ENCODE measurements at regions not wholly inside any gene's neighbourhood (a gene's known extent, or its start where the extent isn't known, plus 50 kb on each side); places are given as distances from the start of the nearest gene placed in this dataset.
A peak's percentile ranks its signal among the peaks of the same experiment; 100 is the strongest.

DNA sequence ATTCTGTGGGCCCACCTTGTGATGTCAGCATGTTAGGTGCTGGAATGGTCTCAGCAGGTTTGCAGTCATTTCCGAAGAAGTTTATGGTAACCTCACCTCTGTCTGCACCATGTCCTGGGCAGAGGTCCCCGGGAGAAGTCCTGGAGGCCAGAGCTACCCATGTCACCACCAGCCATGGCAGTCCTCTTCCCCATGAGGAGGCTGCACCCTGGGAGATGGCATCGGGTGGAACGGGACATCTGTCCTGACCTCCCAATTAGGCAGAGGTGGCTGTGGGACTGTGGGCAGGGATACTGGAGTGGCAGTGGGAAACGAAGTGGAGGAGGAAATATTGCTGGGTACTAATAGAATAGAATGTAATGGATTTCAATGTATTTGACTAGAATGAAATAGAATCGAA, 511.8 kb upstream of the WSB1 start:
- ChIA-PET CTCF (no interaction called here), POLR2A (no interaction called here)
- H3K4me1 ChIP-seq (ENCODE audit: control insufficient read depth, insufficient read depth, low read length): no peaks in the 10 kb centered on the region
- H3K36me3 ChIP-seq (ENCODE audit: control insufficient read depth in 2 of 2, insufficient read depth in 1 of 2, low read length in 2 of 2): no peaks in the 10 kb centered on the region; a peak in 1 of 3 replicates
- H3K9me3 ChIP-seq (ENCODE audit: control insufficient read depth, insufficient read depth, low read depth, low read length): peaks cover 6% of the 10 kb centered on the region
- TF ChIP-seq ZSCAN16 (tag by site-specific recombination; IDR thresholded peaks at IDR 0.05) (no peak), ZNF610 (tag by site-specific recombination; IDR thresholded peaks at IDR 0.05; ENCODE audit: borderline replicate concordance) (no peak), ZNF148 (tag by site-specific recombination; IDR thresholded peaks at IDR 0.05; ENCODE audit: borderline replicate concordance) (no peak), ZNF416 (tag by site-specific recombination; IDR thresholded peaks at IDR 0.05) (no peak)
- no peak overlapping the region for H3K4me3 ChIP-seq (ENCODE audit: low read depth, low read length)
- no peak overlapping the region for H3K27ac ChIP-seq (ENCODE audit: extremely low read depth, low read depth, low read length)

- ChIA-PET POLR2A (no interaction called here), CTCF (no interaction called here)
- H3K27ac ChIP-seq (ENCODE audit: extremely low read depth, low read depth, low read length): no peak overlapping the region
- H3K4me1 ChIP-seq (ENCODE audit: control insufficient read depth, insufficient read depth, low read length): no peaks in the 10 kb centered on the region
- H3K4me3 ChIP-seq (ENCODE audit: low read depth, low read length): no peak overlapping the region
- no peaks in the 10 kb centered on the region for H3K36me3 ChIP-seq (ENCODE audit: control insufficient read depth in 2 of 2, insufficient read depth in 1 of 2, low read length in 2 of 2)
- 0 out of 2 replicates have a peak, but pooled peaks have one; percentile 1 for TF ChIP-seq ZNF530 (tag by site-specific recombination; IDR thresholded peaks at IDR 0.05; ENCODE audit: low read depth)
- TF ChIP-seq KLF10 (tag by site-specific recombination; IDR thresholded peaks at IDR 0.05): no peak
- no peak for TF ChIP-seq ZNF544 (tag by site-specific recombination; IDR thresholded peaks at IDR 0.05)
- no peaks in the 10 kb centered on the region; the same call in 1 of the 2 replicates for H3K9me3 ChIP-seq (ENCODE audit: control insufficient read depth, insufficient read depth, low read depth, low read length)
Measured at GRCh38 chr17:26792486-26792885, 501.4 kb upstream of the WSB1 start.

GRCh38 chr17:26807024-26807423, 486.9 kb upstream of the WSB1 start:
- Histone ChIP-seq H3K4me1 (ENCODE audit: control insufficient read depth, insufficient read depth, low read length) (no peaks in the 10 kb centered on the region), H3K9me3 (ENCODE audit: control insufficient read depth, insufficient read depth, low read depth, low read length) (peaks cover 2% of the 10 kb centered on the region), H3K27ac (ENCODE audit: extremely low read depth, low read depth, low read length) (no peak overlapping the region), H3K36me3 (ENCODE audit: control insufficient read depth in 2 of 2, insufficient read depth in 1 of 2, low read length in 2 of 2) (no peaks in the 10 kb centered on the region), H3K4me3 (ENCODE audit: low read depth, low read length) (no peak overlapping the region)
- ChIA-PET POLR2A (no interaction called here), CTCF (no interaction called here)
- TF ChIP-seq WT1 (tag by site-specific recombination; IDR thresholded peaks at IDR 0.05) (no peak), HOXD13 (CRISPR knock-in tag; IDR thresholded peaks at IDR 0.05; ENCODE audit: borderline replicate concordance) (no peak), ZNF658 (tag by site-specific recombination; IDR thresholded peaks at IDR 0.05) (no peak), ZNF561 (tag by site-specific recombination; IDR thresholded peaks at IDR 0.05; ENCODE audit: borderline replicate concordance) (no peak), ZNF664 (tag by site-specific recombination; IDR thresholded peaks at IDR 0.05) (no peak), ZNF140 (tag by site-specific recombination; IDR thresholded peaks at IDR 0.05) (no peak), MZF1 (tag by site-specific recombination; IDR thresholded peaks at IDR 0.05; ENCODE audit: borderline replicate concordance) (no peak), GFI1B (tag by site-specific recombination; IDR thresholded peaks at IDR 0.05) (no peak), ZNF621 (tag by site-specific recombination; IDR thresholded peaks at IDR 0.05) (peak; percentile 85), ZNF214 (tag by site-specific recombination; IDR thresholded peaks at IDR 0.05; ENCODE audit: borderline replicate concordance) (no peak), ZNF510 (tag by site-specific recombination; IDR thresholded peaks at IDR 0.05; ENCODE audit: insufficient replicate concordance) (no peak), ZNF2 (tag by site-specific recombination; IDR thresholded peaks at IDR 0.05) (no peak)
- TF ChIP-seq, protein P1, sequence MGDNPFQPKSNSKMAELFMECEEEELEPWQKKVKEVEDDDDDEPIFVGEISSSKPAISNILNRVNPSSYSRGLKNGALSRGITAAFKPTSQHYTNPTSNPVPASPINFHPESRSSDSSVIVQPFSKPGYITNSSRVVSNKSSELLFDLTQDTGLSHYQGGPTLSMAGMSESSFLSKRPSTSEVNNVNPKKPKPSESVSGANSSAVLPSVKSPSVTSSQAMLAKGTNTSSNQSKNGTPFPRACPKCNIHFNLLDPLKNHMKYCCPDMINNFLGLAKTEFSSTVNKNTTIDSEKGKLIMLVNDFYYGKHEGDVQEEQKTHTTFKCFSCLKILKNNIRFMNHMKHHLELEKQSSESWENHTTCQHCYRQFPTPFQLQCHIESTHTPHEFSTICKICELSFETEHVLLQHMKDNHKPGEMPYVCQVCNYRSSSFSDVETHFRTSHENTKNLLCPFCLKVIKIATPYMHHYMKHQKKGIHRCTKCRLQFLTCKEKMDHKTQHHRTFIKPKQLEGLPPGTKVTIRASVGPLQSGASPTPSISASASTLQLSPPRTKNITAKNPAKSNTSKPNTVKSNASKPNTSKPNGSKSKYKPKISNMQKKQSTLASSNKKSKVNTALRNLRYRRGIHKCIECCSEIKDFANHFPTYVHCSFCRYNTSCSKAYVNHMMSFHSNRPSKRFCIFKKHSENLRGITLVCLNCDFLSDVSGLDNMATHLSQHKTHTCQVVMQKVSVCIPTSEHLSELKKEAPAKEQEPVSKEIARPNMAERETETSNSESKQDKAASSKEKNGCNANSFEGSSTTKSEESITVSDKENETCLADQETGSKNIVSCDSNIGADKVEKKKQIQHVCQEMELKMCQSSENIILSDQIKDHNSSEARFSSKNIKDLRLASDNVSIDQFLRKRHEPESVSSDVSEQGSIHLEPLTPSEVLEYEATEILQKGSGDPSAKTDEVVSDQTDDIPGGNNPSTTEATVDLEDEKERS (tag by site-specific recombination; IDR thresholded peaks at IDR 0.05): peak; percentile 54; the same call in 1 of the 2 replicates
- TF ChIP-seq, protein P2, sequence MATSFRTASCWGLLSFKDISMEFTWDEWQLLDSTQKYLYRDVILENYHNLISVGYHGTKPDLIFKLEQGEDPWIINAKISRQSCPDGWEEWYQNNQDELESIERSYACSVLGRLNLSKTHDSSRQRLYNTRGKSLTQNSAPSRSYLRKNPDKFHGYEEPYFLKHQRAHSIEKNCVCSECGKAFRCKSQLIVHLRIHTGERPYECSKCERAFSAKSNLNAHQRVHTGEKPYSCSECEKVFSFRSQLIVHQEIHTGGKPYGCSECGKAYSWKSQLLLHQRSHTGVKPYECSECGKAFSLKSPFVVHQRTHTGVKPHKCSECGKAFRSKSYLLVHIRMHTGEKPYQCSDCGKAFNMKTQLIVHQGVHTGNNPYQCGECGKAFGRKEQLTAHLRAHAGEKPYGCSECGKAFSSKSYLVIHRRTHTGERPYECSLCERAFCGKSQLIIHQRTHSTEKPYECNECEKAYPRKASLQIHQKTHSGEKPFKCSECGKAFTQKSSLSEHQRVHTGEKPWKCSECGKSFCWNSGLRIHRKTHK (tag by site-specific recombination; IDR thresholded peaks at IDR 0.05): 0 out of 2 replicates have a peak, but pooled peaks have one; percentile 32
- TF ChIP-seq, protein P3, sequence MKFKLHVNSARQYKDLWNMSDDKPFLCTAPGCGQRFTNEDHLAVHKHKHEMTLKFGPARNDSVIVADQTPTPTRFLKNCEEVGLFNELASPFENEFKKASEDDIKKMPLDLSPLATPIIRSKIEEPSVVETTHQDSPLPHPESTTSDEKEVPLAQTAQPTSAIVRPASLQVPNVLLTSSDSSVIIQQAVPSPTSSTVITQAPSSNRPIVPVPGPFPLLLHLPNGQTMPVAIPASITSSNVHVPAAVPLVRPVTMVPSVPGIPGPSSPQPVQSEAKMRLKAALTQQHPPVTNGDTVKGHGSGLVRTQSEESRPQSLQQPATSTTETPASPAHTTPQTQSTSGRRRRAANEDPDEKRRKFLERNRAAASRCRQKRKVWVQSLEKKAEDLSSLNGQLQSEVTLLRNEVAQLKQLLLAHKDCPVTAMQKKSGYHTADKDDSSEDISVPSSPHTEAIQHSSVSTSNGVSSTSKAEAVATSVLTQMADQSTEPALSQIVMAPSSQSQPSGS (tag by site-specific recombination; IDR thresholded peaks at IDR 0.05; ENCODE audit: low read depth): no peak
- TF ChIP-seq, protein P4, sequence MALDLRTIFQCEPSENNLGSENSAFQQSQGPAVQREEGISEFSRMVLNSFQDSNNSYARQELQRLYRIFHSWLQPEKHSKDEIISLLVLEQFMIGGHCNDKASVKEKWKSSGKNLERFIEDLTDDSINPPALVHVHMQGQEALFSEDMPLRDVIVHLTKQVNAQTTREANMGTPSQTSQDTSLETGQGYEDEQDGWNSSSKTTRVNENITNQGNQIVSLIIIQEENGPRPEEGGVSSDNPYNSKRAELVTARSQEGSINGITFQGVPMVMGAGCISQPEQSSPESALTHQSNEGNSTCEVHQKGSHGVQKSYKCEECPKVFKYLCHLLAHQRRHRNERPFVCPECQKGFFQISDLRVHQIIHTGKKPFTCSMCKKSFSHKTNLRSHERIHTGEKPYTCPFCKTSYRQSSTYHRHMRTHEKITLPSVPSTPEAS (tag by site-specific recombination; IDR thresholded peaks at IDR 0.05): no peak

Measured in HEK293 (cell line).